Parathyroid adenoma (tissue), 2 donors: ENCODE measurements at regions not wholly inside any gene's neighbourhood (a gene's known extent, or its start where the extent isn't known, plus 50 kb on each side); places are given as distances from the start of the nearest gene placed in this dataset.

Experiments
- H2AFZ ChIP-seq: fragments of 300-600 bp; sonication (generic); one replicate; pipeline ENCODE4 v1.7.0; 2017; ENCODE audit warnings: antibody characterized with exemption, mild to moderate bottlenecking
- H3K27ac ChIP-seq: fragments of 300-600 bp; sonication (generic); one replicate; pipeline ENCODE4 v1.7.0; 2017
- H3K27me3 ChIP-seq: fragments of 300-600 bp; sonication (generic); one replicate; pipeline ENCODE4 v1.7.0; 2017; ENCODE audit warnings: low read length; ENCODE audit not compliant: control insufficient read depth, insufficient read depth
- H3K36me3 ChIP-seq: fragments of 300-600 bp; sonication (generic); one replicate; pipeline ENCODE4 v1.7.0; 2017; ENCODE audit warnings: low read length; ENCODE audit not compliant: control insufficient read depth, insufficient read depth
- H3K4me1 ChIP-seq: fragments of 300-600 bp; sonication (generic); one replicate; pipeline ENCODE4 v1.7.0; 2017; ENCODE audit warnings: control low read depth
- H3K4me2 ChIP-seq: fragments of 300-600 bp; sonication (generic); one replicate; pipeline ENCODE4 v1.7.0; 2017; ENCODE audit warnings: low read length
- H3K4me3 ChIP-seq: fragments of 300-600 bp; sonication (generic); one replicate; pipeline ENCODE4 v1.7.0; 2017; ENCODE audit warnings: low read depth, low read length
- H3K79me2 ChIP-seq: fragments of 300-600 bp; sonication (generic); one replicate; pipeline ENCODE4 v1.7.0; 2017; ENCODE audit warnings: control low read depth
- H3K9ac ChIP-seq: fragments of 300-600 bp; sonication (generic); one replicate; pipeline ENCODE4 v1.7.0; 2017; ENCODE audit warnings: mild to moderate bottlenecking
- H3K9me3 ChIP-seq: fragments of 300-600 bp; sonication (generic); one replicate; pipeline ENCODE4 v1.7.0; 2017; ENCODE audit warnings: low read length; ENCODE audit not compliant: control insufficient read depth
- TF ChIP-seq, protein P1 (sequence below): fragments of 300-600 bp; sonication (generic); IDR thresholded peaks from one replicate; pipeline ENCODE4 v1.7.0; 2017; ENCODE audit warnings: antibody characterized with exemption, mild to moderate bottlenecking
- donor health status: primary hyperparathyroidism.

DNA sequence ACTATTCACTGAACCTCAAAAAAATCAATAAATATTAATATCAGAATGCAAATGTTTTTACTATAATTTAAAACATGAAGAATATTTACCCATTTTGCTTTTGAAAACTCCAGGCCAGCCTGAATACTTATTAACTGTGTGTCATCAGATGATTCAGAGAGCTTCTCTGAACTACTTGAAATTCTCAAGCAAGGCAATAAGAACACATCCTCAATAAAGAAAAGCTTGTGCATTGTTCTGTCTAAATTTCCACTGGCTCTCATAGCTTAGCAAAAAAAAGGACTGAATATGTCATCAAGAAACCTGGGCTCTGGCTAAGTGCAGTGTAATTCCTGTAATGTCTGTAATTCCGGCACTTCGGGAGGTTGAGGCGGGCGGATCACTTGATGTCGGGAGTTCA is 194.1 kb downstream of the BTG1 start:
- Histone ChIP-seq H3K79me2 (no peaks in the 10 kb centered on the region), H3K27me3 (no peaks in the 10 kb centered on the region), H3K4me3 (no peak overlapping the region), H3K4me2 (no peak overlapping the region), H3K27ac (no peak overlapping the region), H3K4me1 (peaks cover 3% of the 10 kb centered on the region), H3K9me3 (no peaks in the 10 kb centered on the region), H3K36me3 (no peaks in the 10 kb centered on the region), H2AFZ (no peak overlapping the region), H3K9ac (no peak overlapping the region)
- TF ChIP-seq, protein P1, sequence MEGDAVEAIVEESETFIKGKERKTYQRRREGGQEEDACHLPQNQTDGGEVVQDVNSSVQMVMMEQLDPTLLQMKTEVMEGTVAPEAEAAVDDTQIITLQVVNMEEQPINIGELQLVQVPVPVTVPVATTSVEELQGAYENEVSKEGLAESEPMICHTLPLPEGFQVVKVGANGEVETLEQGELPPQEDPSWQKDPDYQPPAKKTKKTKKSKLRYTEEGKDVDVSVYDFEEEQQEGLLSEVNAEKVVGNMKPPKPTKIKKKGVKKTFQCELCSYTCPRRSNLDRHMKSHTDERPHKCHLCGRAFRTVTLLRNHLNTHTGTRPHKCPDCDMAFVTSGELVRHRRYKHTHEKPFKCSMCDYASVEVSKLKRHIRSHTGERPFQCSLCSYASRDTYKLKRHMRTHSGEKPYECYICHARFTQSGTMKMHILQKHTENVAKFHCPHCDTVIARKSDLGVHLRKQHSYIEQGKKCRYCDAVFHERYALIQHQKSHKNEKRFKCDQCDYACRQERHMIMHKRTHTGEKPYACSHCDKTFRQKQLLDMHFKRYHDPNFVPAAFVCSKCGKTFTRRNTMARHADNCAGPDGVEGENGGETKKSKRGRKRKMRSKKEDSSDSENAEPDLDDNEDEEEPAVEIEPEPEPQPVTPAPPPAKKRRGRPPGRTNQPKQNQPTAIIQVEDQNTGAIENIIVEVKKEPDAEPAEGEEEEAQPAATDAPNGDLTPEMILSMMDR, result no peak

DNA sequence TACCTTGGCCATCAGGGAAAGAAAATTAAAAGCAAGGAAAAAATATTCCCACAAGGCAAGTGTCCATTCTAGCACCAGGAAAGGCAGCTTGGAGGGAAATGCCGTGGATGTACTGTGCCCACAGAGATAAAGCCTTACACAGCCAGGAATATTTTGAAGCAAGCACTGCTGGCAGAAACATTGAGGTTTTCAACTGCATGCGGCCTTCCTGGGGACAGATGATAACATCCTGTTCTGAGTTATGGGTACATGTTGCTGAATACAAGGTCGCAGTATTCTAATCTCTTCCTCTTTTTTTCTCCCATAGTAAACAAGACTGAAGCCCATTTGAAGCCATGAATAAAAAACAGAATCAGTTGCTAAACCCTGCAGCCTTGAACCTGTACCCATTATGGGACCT is 197.1 kb downstream of the BTG1 start:
- Histone ChIP-seq H3K4me2 (no peak overlapping the region), H3K27ac (no peak overlapping the region), H3K27me3 (no peaks in the 10 kb centered on the region), H2AFZ (no peak overlapping the region), H3K9me3 (no peaks in the 10 kb centered on the region), H3K79me2 (no peaks in the 10 kb centered on the region), H3K36me3 (no peaks in the 10 kb centered on the region), H3K9ac (no peak overlapping the region), H3K4me1 (peaks cover 3% of the 10 kb centered on the region), H3K4me3 (no peak overlapping the region)
- TF ChIP-seq, protein P1, result no peak

DNA sequence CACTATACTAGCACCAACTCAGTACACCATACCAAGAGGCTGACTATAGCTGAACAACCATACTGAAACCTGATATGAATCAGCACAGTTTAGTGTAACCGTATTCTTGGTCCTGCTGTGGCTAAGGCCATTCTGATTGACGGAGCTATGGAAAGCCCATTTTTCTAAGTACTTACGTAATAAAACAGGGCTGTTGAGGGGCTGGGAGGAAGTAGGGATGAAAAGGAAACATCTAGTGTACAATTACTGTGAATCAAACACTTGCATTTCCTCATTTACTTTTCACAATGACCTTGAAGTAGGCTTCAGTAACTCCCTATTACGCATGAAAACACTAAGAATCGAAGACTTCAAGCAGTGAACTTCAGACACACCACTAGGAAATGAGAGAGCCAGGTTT is 198.2 kb downstream of the BTG1 start:
- Histone ChIP-seq H3K27ac (no peak overlapping the region), H3K36me3 (no peaks in the 10 kb centered on the region), H3K9ac (no peak overlapping the region), H3K4me1 (no peaks in the 10 kb centered on the region), H3K4me2 (no peak overlapping the region), H2AFZ (no peak overlapping the region), H3K79me2 (no peaks in the 10 kb centered on the region), H3K4me3 (no peak overlapping the region), H3K9me3 (no peaks in the 10 kb centered on the region), H3K27me3 (no peaks in the 10 kb centered on the region)
- TF ChIP-seq, protein P1, result no peak

DNA sequence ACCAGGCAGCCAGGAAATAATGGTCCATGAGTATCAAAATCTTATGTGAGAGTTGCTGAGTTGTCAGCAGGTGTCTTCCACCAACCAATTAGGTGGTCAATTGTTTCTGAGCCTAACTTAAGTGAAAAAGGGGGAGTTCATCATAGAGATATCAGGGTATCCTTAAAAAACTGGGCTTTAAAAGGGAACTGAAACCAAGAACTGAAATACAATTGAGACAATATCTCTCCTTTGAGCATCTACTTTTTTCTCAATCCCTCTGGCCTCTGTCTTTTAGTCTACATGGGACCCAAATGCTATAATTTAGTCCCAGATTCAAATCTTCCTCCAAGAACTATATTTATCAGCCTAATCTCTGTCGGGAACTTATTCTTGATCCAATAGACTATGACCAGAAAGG is 201.0 kb downstream of the BTG1 start:
- no peaks in the 10 kb centered on the region for H3K9me3 ChIP-seq

More for the DNA sequence above, 201.0 kb downstream of the BTG1 start:
- Histone ChIP-seq H3K36me3 (no peaks in the 10 kb centered on the region), H3K4me2 (no peak overlapping the region), H3K27me3 (no peaks in the 10 kb centered on the region), H3K27ac (no peak overlapping the region), H3K9ac (no peak overlapping the region), H2AFZ (no peak overlapping the region), H3K4me3 (no peak overlapping the region), H3K79me2 (no peaks in the 10 kb centered on the region), H3K4me1 (no peaks in the 10 kb centered on the region)
- TF ChIP-seq, protein P1, result no peak
